ENCODE measurements at regions not wholly inside any gene's neighbourhood (a gene's known extent, or its start where the extent isn't known, plus 50 kb on each side); places are given as distances from the start of the nearest gene placed in this dataset.
"Not testable (repeated sequence)": the region's sequence is repeated elsewhere in the genome, so short reads cannot be mapped to it uniquely, and the experiment has no call there.

DNA sequence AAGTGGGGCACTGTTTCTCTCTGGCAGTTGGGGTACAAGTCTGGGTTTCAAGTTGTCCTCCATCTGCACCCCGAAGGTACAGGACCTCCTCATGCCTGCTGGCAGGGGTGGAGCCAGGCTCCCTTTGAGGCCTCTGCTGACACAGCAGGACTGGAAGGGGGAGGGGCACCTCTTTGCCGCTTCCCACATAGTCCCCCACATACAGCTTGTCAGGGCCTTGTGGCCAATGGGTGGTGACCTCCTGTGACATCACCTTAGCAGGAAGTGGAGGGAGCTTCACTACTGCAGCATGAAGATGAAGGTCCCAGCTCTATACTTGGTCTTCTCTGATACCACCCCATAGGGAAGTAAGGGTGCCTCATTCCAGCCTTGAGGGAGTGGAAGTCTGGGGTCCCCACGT lies 167.8 kb downstream of the RAMP3 start:
- Mint-ChIP-seq H3K9me3 (ENCODE audit: low read depth) (no peaks in the 10 kb centered on the region), H3K4me3 (ENCODE audit: low read depth) (no peak overlapping the region), H3K36me3 (ENCODE audit: insufficient read depth) (no peaks in the 10 kb centered on the region), H3K4me1 (ENCODE audit: low read depth) (no peaks in the 10 kb centered on the region), H3K27me3 (no peaks in the 10 kb centered on the region), H3K27ac (no peak overlapping the region)
- no peak for DNase-seq (ENCODE audit: low spot score, unreplicated experiment)
- TF ChIP-seq, protein P1, sequence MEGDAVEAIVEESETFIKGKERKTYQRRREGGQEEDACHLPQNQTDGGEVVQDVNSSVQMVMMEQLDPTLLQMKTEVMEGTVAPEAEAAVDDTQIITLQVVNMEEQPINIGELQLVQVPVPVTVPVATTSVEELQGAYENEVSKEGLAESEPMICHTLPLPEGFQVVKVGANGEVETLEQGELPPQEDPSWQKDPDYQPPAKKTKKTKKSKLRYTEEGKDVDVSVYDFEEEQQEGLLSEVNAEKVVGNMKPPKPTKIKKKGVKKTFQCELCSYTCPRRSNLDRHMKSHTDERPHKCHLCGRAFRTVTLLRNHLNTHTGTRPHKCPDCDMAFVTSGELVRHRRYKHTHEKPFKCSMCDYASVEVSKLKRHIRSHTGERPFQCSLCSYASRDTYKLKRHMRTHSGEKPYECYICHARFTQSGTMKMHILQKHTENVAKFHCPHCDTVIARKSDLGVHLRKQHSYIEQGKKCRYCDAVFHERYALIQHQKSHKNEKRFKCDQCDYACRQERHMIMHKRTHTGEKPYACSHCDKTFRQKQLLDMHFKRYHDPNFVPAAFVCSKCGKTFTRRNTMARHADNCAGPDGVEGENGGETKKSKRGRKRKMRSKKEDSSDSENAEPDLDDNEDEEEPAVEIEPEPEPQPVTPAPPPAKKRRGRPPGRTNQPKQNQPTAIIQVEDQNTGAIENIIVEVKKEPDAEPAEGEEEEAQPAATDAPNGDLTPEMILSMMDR (IDR thresholded peaks at IDR 0.05; ENCODE audit: unreplicated experiment), result no peak

- H3K4me1 Mint-ChIP-seq (ENCODE audit: low read depth), result no peaks in the 10 kb centered on the region
- peaks cover 16% of the 10 kb centered on the region for H3K9me3 Mint-ChIP-seq (ENCODE audit: low read depth)
- peaks cover under 1% of the 10 kb centered on the region for H3K27me3 Mint-ChIP-seq
- TF ChIP-seq, protein P1 (IDR thresholded peaks at IDR 0.05; ENCODE audit: unreplicated experiment), result no peak
- DNase-seq (ENCODE audit: low spot score, unreplicated experiment), result no peak
- no peak overlapping the region for H3K27ac Mint-ChIP-seq
- H3K36me3 Mint-ChIP-seq (ENCODE audit: insufficient read depth), result no peaks in the 10 kb centered on the region
- H3K4me3 Mint-ChIP-seq (ENCODE audit: low read depth), result no peak overlapping the region
Measured at GRCh38 chr7:45328403-45328981, 170.9 kb downstream of the RAMP3 start.

DNA sequence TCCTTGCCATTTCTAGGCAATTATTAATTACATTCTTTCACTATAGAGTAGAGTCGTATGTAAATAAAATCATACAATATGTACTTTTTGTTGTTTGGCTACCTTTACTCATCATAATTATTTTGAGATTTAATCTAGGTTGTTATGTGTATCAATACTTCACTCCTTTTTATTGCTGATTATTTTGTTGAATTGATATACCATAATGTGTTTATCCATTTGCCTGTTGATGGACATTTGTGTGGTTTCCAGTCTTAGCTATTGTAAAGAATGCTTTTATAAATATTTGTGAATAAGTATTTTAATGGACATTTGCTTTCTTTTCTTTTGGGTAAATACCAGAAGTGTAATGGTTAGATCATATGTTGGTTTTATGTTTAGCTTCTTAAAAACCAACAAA lies 174.0 kb downstream of the RAMP3 start:
- peaks cover 27% of the 10 kb centered on the region for H3K9me3 Mint-ChIP-seq (ENCODE audit: low read depth)
- H3K4me3 Mint-ChIP-seq (ENCODE audit: low read depth), result no peak overlapping the region
- H3K36me3 Mint-ChIP-seq (ENCODE audit: insufficient read depth), result no peaks in the 10 kb centered on the region
- no peaks in the 10 kb centered on the region for H3K4me1 Mint-ChIP-seq (ENCODE audit: low read depth)
- peaks cover 8% of the 10 kb centered on the region for H3K27me3 Mint-ChIP-seq
- TF ChIP-seq, protein P1 (IDR thresholded peaks at IDR 0.05; ENCODE audit: unreplicated experiment), result no peak
- H3K27ac Mint-ChIP-seq, result no peak overlapping the region
- no peak for DNase-seq (ENCODE audit: low spot score, unreplicated experiment)

DNA sequence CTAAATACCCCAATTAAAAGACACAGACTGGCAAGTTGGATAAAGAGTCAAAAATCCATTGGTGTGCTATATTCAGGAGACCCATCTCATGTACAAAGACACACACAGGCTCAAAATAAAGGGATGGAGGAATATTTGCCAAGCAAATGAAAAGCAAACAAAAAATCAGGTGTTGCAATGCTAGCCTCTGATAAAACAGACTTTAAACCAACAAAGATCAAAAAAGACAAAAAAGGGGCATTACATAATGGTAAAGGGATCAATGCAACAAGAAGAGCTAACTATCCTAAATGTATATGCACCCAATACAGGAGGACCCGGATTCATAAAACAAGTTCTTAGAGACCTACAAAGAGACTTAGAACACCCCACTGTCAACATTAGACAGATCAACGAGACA lies 177.4 kb downstream of the RAMP3 start:
- H3K9me3 Mint-ChIP-seq (ENCODE audit: low read depth), result peaks cover 27% of the 10 kb centered on the region
- not testable (repeated sequence) for H3K36me3 Mint-ChIP-seq (ENCODE audit: insufficient read depth); DNase-seq (ENCODE audit: low spot score, unreplicated experiment); H3K4me3 Mint-ChIP-seq (ENCODE audit: low read depth); H3K27ac Mint-ChIP-seq; H3K4me1 Mint-ChIP-seq (ENCODE audit: low read depth)
- H3K27me3 Mint-ChIP-seq, result peaks cover 21% of the 10 kb centered on the region

DNA sequence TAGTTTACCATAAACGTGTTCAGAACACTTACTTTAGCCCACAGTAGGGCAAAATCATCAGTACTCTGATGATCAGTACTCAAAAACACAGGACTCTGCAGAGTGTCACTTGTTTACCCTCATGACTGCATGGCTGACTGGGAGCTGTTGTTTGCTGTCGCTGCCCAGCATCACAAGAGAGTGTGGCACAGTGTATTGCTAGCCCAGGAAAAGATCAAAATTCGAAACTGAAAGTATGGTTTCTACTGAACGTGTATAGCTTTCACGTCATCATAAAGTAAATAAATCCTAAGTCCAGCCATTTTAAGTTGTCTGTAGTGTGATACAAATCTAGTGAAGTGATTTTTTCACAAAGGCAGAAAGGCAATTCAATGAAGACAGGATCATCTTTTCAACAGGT lies 184.6 kb downstream of the RAMP3 start:
- no peak overlapping the region for H3K27ac Mint-ChIP-seq
- no peak overlapping the region for H3K4me3 Mint-ChIP-seq (ENCODE audit: low read depth)
- H3K9me3 Mint-ChIP-seq (ENCODE audit: low read depth), result no peaks in the 10 kb centered on the region
- H3K4me1 Mint-ChIP-seq (ENCODE audit: low read depth), result peaks cover 5% of the 10 kb centered on the region
- H3K36me3 Mint-ChIP-seq (ENCODE audit: insufficient read depth), result no peaks in the 10 kb centered on the region
- peaks cover 21% of the 10 kb centered on the region for H3K27me3 Mint-ChIP-seq
- DNase-seq (ENCODE audit: low spot score, unreplicated experiment), result no peak
- TF ChIP-seq, protein P1 (IDR thresholded peaks at IDR 0.05; ENCODE audit: unreplicated experiment), result no peak

DNA sequence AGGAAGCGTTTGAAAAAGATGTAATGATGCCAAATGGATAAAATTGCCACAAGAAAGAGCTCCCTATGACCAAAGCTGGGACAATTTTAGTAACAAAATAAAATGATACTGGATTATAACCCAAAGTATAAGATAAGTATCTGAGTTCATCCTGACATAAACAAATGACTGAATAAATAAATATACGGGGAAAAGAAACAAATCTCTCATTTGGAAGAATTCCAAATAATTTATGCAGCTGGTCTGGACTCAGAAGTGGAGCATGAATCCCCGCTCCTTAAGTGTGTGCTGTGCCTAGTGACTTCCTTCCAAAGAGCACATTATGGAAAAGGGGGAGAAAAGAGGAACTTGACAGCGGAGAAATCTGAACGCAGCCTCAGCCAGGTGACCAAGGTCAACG lies 186.2 kb downstream of the RAMP3 start:
- Mint-ChIP-seq H3K9me3 (ENCODE audit: low read depth) (no peaks in the 10 kb centered on the region), H3K27ac (no peak overlapping the region), H3K27me3 (peaks cover 15% of the 10 kb centered on the region), H3K4me3 (ENCODE audit: low read depth) (no peak overlapping the region), H3K36me3 (ENCODE audit: insufficient read depth) (no peaks in the 10 kb centered on the region), H3K4me1 (ENCODE audit: low read depth) (peaks cover 6% of the 10 kb centered on the region)
- DNase-seq (ENCODE audit: low spot score, unreplicated experiment), result no peak
- TF ChIP-seq, protein P1 (IDR thresholded peaks at IDR 0.05; ENCODE audit: unreplicated experiment), result no peak
